ENCODE measurements at regions not wholly inside any gene's neighbourhood (a gene's known extent, or its start where the extent isn't known, plus 50 kb on each side); places are given as distances from the start of the nearest gene placed in this dataset.

GRCh38 chr6:110558575-110558974, 82.2 kb upstream of the SLC22A16 start:
- POLR2A ChIA-PET, result no interaction called here
- H3K27me3 Mint-ChIP-seq, result no peaks in the 10 kb centered on the region
- H3K4me3 Mint-ChIP-seq, result no peak overlapping the region
- no peak for DNase-seq
- CTCF ChIA-PET, result no interaction called here
- peaks cover 8% of the 10 kb centered on the region for H3K36me3 Mint-ChIP-seq (ENCODE audit: low read depth)
- H3K27ac Mint-ChIP-seq, result no peak overlapping the region
- H3K4me1 Mint-ChIP-seq, result peaks cover 44% of the 10 kb centered on the region
- H3K9me3 Mint-ChIP-seq, result peaks cover 14% of the 10 kb centered on the region

GRCh38 chr6:110557199-110557598, 80.8 kb upstream of the SLC22A16 start:
- peaks cover 38% of the 10 kb centered on the region for H3K4me1 Mint-ChIP-seq
- H3K9me3 Mint-ChIP-seq, result peaks cover 6% of the 10 kb centered on the region
- POLR2A ChIA-PET, result no interaction called here
- CTCF ChIA-PET, result no interaction called here
- no peak overlapping the region for H3K4me3 Mint-ChIP-seq
- DNase-seq, result no peak
- H3K27ac Mint-ChIP-seq, result no peak overlapping the region
- H3K36me3 Mint-ChIP-seq (ENCODE audit: low read depth), result peaks cover 5% of the 10 kb centered on the region
- no peaks in the 10 kb centered on the region for H3K27me3 Mint-ChIP-seq

GRCh38 chr6:110556317-110557110, 80.1 kb upstream of the SLC22A16 start:
- CTCF ChIA-PET, result no interaction called here
- no peak overlapping the region for H3K27ac Mint-ChIP-seq

GRCh38 chr6:110554966-110555460, 78.6 kb upstream of the SLC22A16 start:
- no peak overlapping the region for H3K4me3 Mint-ChIP-seq
- no peak overlapping the region for H3K27ac Mint-ChIP-seq
- H3K27me3 Mint-ChIP-seq, result no peaks in the 10 kb centered on the region
- peaks cover 16% of the 10 kb centered on the region for H3K4me1 Mint-ChIP-seq
- peaks cover 3% of the 10 kb centered on the region for H3K9me3 Mint-ChIP-seq
- ChIA-PET CTCF (no interaction called here), POLR2A (no interaction called here)
- peaks cover 3% of the 10 kb centered on the region for H3K36me3 Mint-ChIP-seq (ENCODE audit: low read depth)
- DNase-seq, result no peak

More at GRCh38 chr6:110556317-110557110, 80.1 kb upstream of the SLC22A16 start:
- peaks cover 5% of the 10 kb centered on the region for H3K36me3 Mint-ChIP-seq (ENCODE audit: low read depth)
- DNase-seq, result no peak
- H3K4me3 Mint-ChIP-seq, result no peak overlapping the region
- peaks cover 31% of the 10 kb centered on the region for H3K4me1 Mint-ChIP-seq
- no peaks in the 10 kb centered on the region for H3K27me3 Mint-ChIP-seq
- POLR2A ChIA-PET, result no interaction called here
- peaks cover 3% of the 10 kb centered on the region for H3K9me3 Mint-ChIP-seq

DNA sequence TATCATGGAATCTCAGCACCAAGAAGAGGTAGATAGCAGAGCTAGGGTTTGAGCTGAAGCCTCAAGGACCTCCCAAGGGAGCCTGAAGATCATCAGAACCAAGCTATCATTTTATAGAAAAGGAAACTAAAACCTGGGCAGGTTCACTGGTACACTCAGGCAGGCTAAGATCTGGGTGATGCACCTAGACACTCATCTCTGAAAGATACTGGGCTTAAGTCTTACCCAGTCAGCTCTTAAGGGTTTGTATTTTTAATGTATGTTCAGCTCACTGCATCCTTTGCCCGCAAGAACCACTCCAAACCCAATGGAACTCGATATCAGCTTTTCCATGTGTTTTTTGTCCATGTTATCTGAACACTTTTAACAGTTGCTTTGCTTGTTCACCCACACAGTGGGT, 78.0 kb upstream of the SLC22A16 start:
- no peak overlapping the region for H3K4me3 Mint-ChIP-seq
- no peak for DNase-seq
- no peak overlapping the region for H3K27ac Mint-ChIP-seq
- peaks cover 11% of the 10 kb centered on the region for H3K4me1 Mint-ChIP-seq
- ChIA-PET CTCF (interaction anchor here (1.3 kb wide), 1 partner anchor 41 kb away, joined by 3 read pairs; no protein-coding TSS in a partner anchor), POLR2A (no interaction called here)
- peaks cover 3% of the 10 kb centered on the region for H3K36me3 Mint-ChIP-seq (ENCODE audit: low read depth)
- peaks cover 3% of the 10 kb centered on the region for H3K9me3 Mint-ChIP-seq
- H3K27me3 Mint-ChIP-seq, result no peaks in the 10 kb centered on the region

DNA sequence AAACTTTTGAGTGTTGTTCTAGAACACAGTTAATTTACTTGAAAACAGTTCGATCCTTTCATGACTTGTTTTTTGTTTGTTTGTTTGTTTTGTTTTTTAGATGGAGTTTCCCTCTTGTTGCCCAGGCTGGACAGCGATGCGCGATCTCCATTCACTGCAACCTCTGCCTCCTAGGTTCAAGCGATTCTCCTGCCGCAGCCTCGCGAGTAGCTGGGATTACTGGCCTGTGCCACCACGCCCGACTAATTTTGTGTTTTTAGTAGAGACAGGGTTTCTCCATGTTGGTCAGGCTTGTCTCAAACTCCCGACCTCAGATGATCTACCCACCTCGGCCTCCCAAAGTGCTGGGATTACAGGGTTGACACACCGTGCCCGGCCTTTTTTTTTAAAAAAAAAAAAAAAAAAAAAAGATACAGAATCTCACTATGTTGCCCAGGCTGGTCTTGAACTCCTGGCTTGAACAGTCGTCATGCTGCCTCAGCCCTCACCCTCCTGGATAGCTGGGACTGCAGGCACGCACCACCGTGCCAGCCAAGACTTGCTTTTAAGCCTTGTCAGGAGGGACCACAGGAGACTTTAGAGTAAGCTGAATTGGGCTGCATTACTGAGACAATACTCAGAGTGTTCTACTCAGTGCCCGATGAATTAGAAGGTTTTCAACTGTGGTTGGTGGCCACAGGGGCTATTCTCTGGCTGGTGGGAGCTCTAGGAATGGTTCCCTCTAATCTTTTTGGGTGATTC, 76.7 kb upstream of the SLC22A16 start:
- DNase-seq, result no peak
- Mint-ChIP-seq H3K4me3 (no peak overlapping the region), H3K4me1 (peaks cover 2% of the 10 kb centered on the region), H3K27ac (no peak overlapping the region), H3K36me3 (ENCODE audit: low read depth) (no peaks in the 10 kb centered on the region), H3K27me3 (no peaks in the 10 kb centered on the region), H3K9me3 (no peaks in the 10 kb centered on the region)
- ChIA-PET CTCF (interaction anchor here (0.7 to 1.3 kb wide), 2 partner anchors 42 to 160 kb away, joined by 3 read pairs; no protein-coding TSS in a partner anchor), POLR2A (no interaction called here)

DNA sequence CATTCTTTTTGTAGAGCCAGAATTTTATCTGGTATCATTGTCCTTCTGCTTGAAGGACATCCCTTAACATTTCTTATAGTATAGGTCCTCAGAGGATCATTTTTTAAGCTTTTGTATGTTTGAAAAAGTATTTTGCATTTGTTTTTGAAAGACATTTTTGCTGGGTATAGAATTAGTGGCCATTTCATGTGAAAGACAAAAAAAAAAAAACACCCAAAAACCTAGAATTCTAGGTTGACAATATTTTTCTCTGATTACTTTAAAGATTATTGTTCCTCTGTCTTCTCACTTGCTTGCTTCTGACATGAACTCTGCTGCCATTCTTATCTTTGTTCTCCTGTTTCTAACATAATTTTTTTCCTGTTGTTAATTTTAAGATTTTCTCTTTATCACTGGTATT, 75.7 kb upstream of the SLC22A16 start:
- ChIA-PET CTCF (interaction anchor here (1.2 kb wide), 1 partner anchor 9 kb away, joined by 3 read pairs; no protein-coding TSS in a partner anchor), POLR2A (no interaction called here)
- H3K4me1 Mint-ChIP-seq, result peaks cover 2% of the 10 kb centered on the region
- no peaks in the 10 kb centered on the region for H3K9me3 Mint-ChIP-seq
- no peak overlapping the region for H3K27ac Mint-ChIP-seq
- no peaks in the 10 kb centered on the region for H3K36me3 Mint-ChIP-seq (ENCODE audit: low read depth)
- no peaks in the 10 kb centered on the region for H3K27me3 Mint-ChIP-seq
- DNase-seq, result no peak
- no peak overlapping the region for H3K4me3 Mint-ChIP-seq

DNA sequence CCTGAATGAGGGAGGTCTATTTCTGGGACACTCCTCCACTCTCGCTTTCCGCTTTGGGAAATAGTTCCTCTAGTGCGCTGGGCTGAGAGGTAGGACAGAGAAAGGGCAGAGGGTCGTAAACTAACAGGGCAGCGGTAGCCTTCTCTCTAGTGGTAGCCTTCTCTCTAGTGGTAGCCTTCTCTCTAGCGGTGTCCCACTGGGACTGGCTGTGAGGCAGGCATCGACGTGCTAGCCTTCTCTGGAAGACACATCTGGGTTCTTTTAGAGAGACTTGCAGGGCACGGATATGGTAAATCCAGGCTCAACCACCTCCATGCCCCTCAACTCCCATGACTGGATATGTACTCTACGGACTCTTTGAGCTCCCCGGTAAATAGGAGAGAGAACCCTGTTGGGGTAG, 74.7 kb upstream of the SLC22A16 start:
- H3K9me3 Mint-ChIP-seq, result no peaks in the 10 kb centered on the region
- peaks cover 5% of the 10 kb centered on the region for H3K27me3 Mint-ChIP-seq
- CTCF ChIA-PET, result interaction anchor here (1.2 kb wide), 1 partner anchor 10 kb away, joined by 3 read pairs; no protein-coding TSS in a partner anchor
- no peak overlapping the region for H3K4me3 Mint-ChIP-seq
- POLR2A ChIA-PET, result no interaction called here
- no peak for DNase-seq
- no peaks in the 10 kb centered on the region for H3K36me3 Mint-ChIP-seq (ENCODE audit: low read depth)
- no peak overlapping the region for H3K27ac Mint-ChIP-seq
- H3K4me1 Mint-ChIP-seq, result no peaks in the 10 kb centered on the region

DNA sequence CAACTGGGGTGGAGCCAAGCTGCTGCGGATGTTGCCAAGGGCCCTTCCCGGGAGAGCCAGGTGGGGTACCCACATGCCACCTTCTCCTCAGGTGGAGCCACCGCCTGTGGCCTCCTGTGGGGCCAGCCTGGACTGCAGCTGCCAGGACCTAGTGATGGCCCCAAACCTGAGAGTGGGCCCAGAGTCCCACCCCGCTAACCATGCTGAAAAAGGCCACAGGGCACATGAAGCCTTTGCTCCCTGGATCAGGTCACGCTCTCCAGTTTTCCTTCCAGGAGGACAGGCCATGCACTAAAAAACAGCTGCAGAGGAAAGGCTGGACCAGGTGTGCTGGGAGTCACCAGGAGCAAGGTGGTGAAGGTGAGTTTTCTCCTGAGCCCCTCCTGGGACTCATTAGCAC, 73.9 kb upstream of the SLC22A16 start:
- DNase-seq, result no peak
- Mint-ChIP-seq H3K27ac (no peak overlapping the region), H3K36me3 (ENCODE audit: low read depth) (no peaks in the 10 kb centered on the region), H3K4me3 (no peak overlapping the region), H3K27me3 (peaks cover 5% of the 10 kb centered on the region), H3K4me1 (no peaks in the 10 kb centered on the region), H3K9me3 (no peaks in the 10 kb centered on the region)
- POLR2A ChIA-PET, result no interaction called here
- CTCF ChIA-PET, result interaction anchor here (1.6 kb wide), 1 partner anchor 17 kb away, joined by 4 read pairs; no protein-coding TSS in a partner anchor

- H3K4me1 Mint-ChIP-seq, result peaks cover 8% of the 10 kb centered on the region
- CTCF ChIA-PET, result interaction anchor here (1.6 kb wide), 1 partner anchor 16 kb away, joined by 4 read pairs; no protein-coding TSS in a partner anchor
- no peak overlapping the region for H3K27ac Mint-ChIP-seq
- DNase-seq, result no peak
- peaks cover 2% of the 10 kb centered on the region for H3K36me3 Mint-ChIP-seq (ENCODE audit: low read depth)
- POLR2A ChIA-PET, result no interaction called here
- peaks cover 2% of the 10 kb centered on the region for H3K9me3 Mint-ChIP-seq
- H3K27me3 Mint-ChIP-seq, result peaks cover 5% of the 10 kb centered on the region
- H3K4me3 Mint-ChIP-seq, result no peak overlapping the region
Observed at GRCh38 chr6:110549277-110549676, 72.9 kb upstream of the SLC22A16 start.

- peaks cover 2% of the 10 kb centered on the region for H3K36me3 Mint-ChIP-seq (ENCODE audit: low read depth)
- no peak for DNase-seq
- no peak overlapping the region for H3K4me3 Mint-ChIP-seq
- peaks cover 2% of the 10 kb centered on the region for H3K9me3 Mint-ChIP-seq
- H3K27ac Mint-ChIP-seq, result no peak overlapping the region
- H3K27me3 Mint-ChIP-seq, result peaks cover 5% of the 10 kb centered on the region
- ChIA-PET CTCF (interaction anchor here (0.8 to 1.6 kb wide), 2 partner anchors 14 to 15 kb away, joined by 3 to 4 read pairs; no protein-coding TSS in a partner anchor), POLR2A (no interaction called here)
- H3K4me1 Mint-ChIP-seq, result peaks cover 11% of the 10 kb centered on the region
Observed at GRCh38 chr6:110548110-110548847, 71.9 kb upstream of the SLC22A16 start.

DNA sequence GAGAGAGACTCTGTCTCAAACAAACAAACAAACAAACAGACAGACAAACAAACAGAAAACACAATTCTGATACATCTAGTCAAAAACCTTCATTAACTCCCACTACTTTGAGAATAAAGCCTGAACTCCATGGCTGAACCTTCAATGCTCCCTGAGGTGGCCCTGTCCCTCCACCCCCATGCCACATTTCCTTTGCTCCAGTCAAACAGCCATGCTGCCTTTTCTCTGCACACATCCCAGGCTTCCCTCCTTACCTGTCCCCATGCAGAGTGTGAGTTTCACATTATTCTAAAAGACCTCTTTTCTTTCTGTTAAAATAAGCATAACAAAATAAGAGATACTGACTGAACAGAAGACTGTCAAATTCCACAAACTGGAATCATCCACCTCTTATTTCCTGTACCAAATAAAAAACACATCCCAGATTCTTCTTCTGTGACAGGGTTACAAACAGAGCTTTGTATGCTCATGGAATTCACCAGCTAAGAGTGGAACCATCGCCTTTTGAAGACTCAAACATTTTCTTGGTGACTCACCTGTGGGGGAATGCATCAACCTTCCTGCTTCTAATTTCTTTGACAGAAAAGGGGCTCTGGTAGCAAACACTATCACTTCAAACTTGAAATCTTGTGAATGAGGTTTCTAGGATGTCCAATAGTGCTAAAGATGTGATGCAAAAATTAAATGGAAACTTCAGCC, 71.0 kb upstream of the SLC22A16 start:
- Mint-ChIP-seq H3K36me3 (ENCODE audit: low read depth) (peaks cover 2% of the 10 kb centered on the region), H3K4me1 (peaks cover 11% of the 10 kb centered on the region), H3K9me3 (peaks cover 2% of the 10 kb centered on the region), H3K27me3 (peaks cover 5% of the 10 kb centered on the region), H3K4me3 (no peak overlapping the region), H3K27ac (no peak overlapping the region)
- POLR2A ChIA-PET, result no interaction called here
- no peak for DNase-seq
- CTCF ChIA-PET, result interaction anchor here (0.8 kb wide), 1 partner anchor 15 kb away, joined by 3 read pairs; no protein-coding TSS in a partner anchor

All from activated CD4-positive, alpha-beta T cell treated with anti-CD3 and anti-CD28 coated beads, Interleukin-2, amount 10 ng/mL, durations not matched to agents 7 days and 5 days (primary cell).